Endothelial cell (in vitro differentiated cells): ENCODE measurements at regions not wholly inside any gene's neighbourhood (a gene's known extent, or its start where the extent isn't known, plus 50 kb on each side); places are given as distances from the start of the nearest gene placed in this dataset.

Experiments used
- DNase-seq: peaks from one replicate; pipeline ENCODE4 v3.0.0; 2021; ENCODE audit warnings: low spot score
- H3K27ac Mint-ChIP-seq: one replicate; pipeline ENCODE4 v1.8.0; 2021; ENCODE audit warnings: mixed read lengths, inconsistent platforms; ENCODE audit not compliant: unreplicated experiment
- H3K27me3 Mint-ChIP-seq: one replicate; pipeline ENCODE4 v1.8.0; 2021; ENCODE audit warnings: mild to moderate bottlenecking, moderate library complexity, mixed read lengths, inconsistent platforms; ENCODE audit not compliant: unreplicated experiment
- H3K36me3 Mint-ChIP-seq: one replicate; pipeline ENCODE4 v1.8.0; 2021; ENCODE audit warnings: mild to moderate bottlenecking, low read depth, mixed read lengths, inconsistent platforms; ENCODE audit not compliant: unreplicated experiment
- H3K4me1 Mint-ChIP-seq: one replicate; pipeline ENCODE4 v1.8.0; 2021; ENCODE audit warnings: mild to moderate bottlenecking, mixed read lengths, inconsistent platforms; ENCODE audit not compliant: unreplicated experiment
- H3K4me3 Mint-ChIP-seq: one replicate; pipeline ENCODE4 v1.8.0; 2021; ENCODE audit warnings: mild to moderate bottlenecking, mixed read lengths, inconsistent platforms; ENCODE audit not compliant: unreplicated experiment
- H3K9me3 Mint-ChIP-seq: one replicate; pipeline ENCODE4 v1.8.0; 2021; ENCODE audit warnings: mixed read lengths, inconsistent platforms; ENCODE audit not compliant: unreplicated experiment
- CTCF ChIP-seq: fragments of 200-600 bp; sonication (generic); IDR thresholded peaks from one replicate; pipeline ENCODE4 v1.5.0; 2021; ENCODE audit warnings: antibody characterized with exemption; ENCODE audit not compliant: unreplicated experiment

GRCh38 chr3:59675495-59675894 is 625.7 kb upstream of the CFAP20DC start:
- Mint-ChIP-seq H3K27ac (no peak overlapping the region), H3K4me1 (no peaks in the 10 kb centered on the region), H3K27me3 (no peaks in the 10 kb centered on the region), H3K4me3 (no peak overlapping the region), H3K9me3 (no peaks in the 10 kb centered on the region), H3K36me3 (no peaks in the 10 kb centered on the region)
- no peak for DNase-seq
- TF ChIP-seq CTCF: no peak

GRCh38 chr3:59663076-59663850 is 613.4 kb upstream of the CFAP20DC start:
- Mint-ChIP-seq H3K36me3 (no peaks in the 10 kb centered on the region), H3K27me3 (peaks cover 1% of the 10 kb centered on the region), H3K4me1 (no peaks in the 10 kb centered on the region), H3K4me3 (no peak overlapping the region), H3K9me3 (no peaks in the 10 kb centered on the region), H3K27ac (no peak overlapping the region)
- DNase-seq: no peak
- TF ChIP-seq CTCF: no peak

- no peaks in the 10 kb centered on the region for H3K36me3 Mint-ChIP-seq
- H3K27ac Mint-ChIP-seq: no peak overlapping the region
- H3K9me3 Mint-ChIP-seq: no peaks in the 10 kb centered on the region
- peaks cover 1% of the 10 kb centered on the region for H3K27me3 Mint-ChIP-seq
- H3K4me3 Mint-ChIP-seq: no peak overlapping the region
- H3K4me1 Mint-ChIP-seq: no peaks in the 10 kb centered on the region
- DNase-seq: no peak
- TF ChIP-seq CTCF: no peak
Measured at GRCh38 chr3:59660852-59661625, 611.2 kb upstream of the CFAP20DC start.

GRCh38 chr3:59660376-59660775 is 610.6 kb upstream of the CFAP20DC start:
- Mint-ChIP-seq H3K4me3 (no peak overlapping the region), H3K9me3 (no peaks in the 10 kb centered on the region), H3K36me3 (no peaks in the 10 kb centered on the region), H3K27me3 (peaks cover 1% of the 10 kb centered on the region), H3K27ac (no peak overlapping the region), H3K4me1 (no peaks in the 10 kb centered on the region)
- DNase-seq: no peak
- TF ChIP-seq CTCF: no peak

- Mint-ChIP-seq H3K36me3 (no peaks in the 10 kb centered on the region), H3K27ac (no peak overlapping the region), H3K4me3 (no peak overlapping the region), H3K4me1 (no peaks in the 10 kb centered on the region), H3K9me3 (no peaks in the 10 kb centered on the region), H3K27me3 (peaks cover 3% of the 10 kb centered on the region)
- no peak for DNase-seq
- no peak for TF ChIP-seq CTCF
Measured at GRCh38 chr3:59659755-59660154, 609.9 kb upstream of the CFAP20DC start.
